Kidney capillary endothelial cell (primary cell): ENCODE measurements at regions not wholly inside any gene's neighbourhood (a gene's known extent, or its start where the extent isn't known, plus 50 kb on each side); places are given as distances from the start of the nearest gene placed in this dataset.
"Not testable (repeated sequence)": the region's sequence is repeated elsewhere in the genome, so short reads cannot be mapped to it uniquely, and the experiment has no call there.

Experiments used
- DNase-seq: peaks from one replicate; pipeline ENCODE4 v3.0.0-alpha.2; 2018; ENCODE audit warnings: low spot score

DNA sequence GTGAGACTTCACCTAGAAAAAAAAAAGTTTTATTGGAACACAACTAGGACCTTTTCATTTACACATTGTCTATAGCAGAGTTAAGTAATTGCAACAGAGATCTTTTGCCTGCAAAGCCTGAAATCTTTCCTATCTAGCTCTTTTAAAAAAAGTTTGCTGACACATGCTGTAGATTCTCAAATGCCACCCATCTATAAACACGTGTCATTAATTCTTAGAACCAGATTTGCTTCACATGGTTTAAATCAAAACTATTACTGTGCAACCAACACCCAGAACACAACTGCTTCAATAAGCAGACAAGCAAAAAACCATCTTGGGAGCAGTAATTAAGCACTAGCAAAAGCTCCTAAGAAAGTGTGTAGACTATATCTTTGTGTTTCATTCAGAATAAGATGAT lies 55.0 kb downstream of the OXSM start:
- DNase-seq, result no peak

GRCh38 chr3:25846282-25846681 lies 56.4 kb downstream of the OXSM start:
- DNase-seq, result no peak

DNA sequence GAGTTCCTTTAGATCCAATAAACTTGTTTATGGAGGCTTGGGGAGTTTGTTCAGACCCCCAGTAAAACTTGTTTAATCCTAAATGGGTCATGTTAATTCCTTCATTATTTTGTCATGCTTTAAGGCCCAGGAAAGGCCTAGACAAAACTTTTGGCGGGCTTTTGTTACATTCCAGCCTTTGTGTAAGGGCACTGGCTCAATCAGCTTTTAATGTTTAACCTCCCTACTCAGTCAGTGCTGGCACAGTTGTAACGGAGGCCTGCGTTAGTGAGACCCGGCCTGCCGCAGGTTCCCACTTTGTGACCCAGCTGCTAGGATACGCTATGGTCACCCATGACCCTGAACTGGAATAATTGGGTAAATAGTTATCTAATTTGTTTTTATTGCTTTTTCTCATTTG lies 59.2 kb downstream of the OXSM start:
- no peak for DNase-seq

- no peak for DNase-seq
Measured at GRCh38 chr3:25849641-25850385, 59.9 kb downstream of the OXSM start.

GRCh38 chr3:25851693-25852259 lies 61.9 kb downstream of the OXSM start:
- not testable (repeated sequence) for DNase-seq

GRCh38 chr3:25854214-25854613 lies 64.3 kb downstream of the OXSM start:
- DNase-seq, result no peak

- no peak for DNase-seq
Measured at GRCh38 chr3:25854635-25855034, 64.7 kb downstream of the OXSM start.

GRCh38 chr3:25855266-25855784 lies 65.4 kb downstream of the OXSM start:
- no peak for DNase-seq

GRCh38 chr3:25856902-25857518 lies 67.1 kb downstream of the OXSM start:
- peak; percentile 45 for DNase-seq

- no peak for DNase-seq
Measured at GRCh38 chr3:25861566-25861965, 71.7 kb downstream of the OXSM start.

DNA sequence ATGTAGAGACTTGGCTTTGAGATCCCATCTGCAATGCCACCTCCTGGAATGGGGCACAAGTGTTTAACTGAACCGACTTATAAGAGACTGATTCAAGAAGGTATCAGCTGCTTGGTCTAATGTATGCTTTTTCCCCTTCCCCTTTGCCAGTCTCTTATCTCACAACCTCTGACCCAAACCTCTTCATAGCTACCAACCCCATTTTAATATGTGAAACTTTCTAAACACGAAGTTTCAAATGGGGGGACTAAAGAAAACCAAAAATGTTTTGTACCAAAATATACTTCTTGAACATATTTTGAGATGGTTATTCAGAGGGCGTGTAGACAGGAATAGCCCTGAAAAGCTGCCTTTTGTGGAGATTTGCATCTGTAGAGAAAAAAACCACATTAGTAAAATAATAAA lies 73.1 kb downstream of the OXSM start:
- DNase-seq, result no peak

- no peak for DNase-seq
Measured at GRCh38 chr3:25863416-25863959, 73.6 kb downstream of the OXSM start.

- DNase-seq, result peak; percentile 5
Measured at GRCh38 chr3:25870452-25870851, 80.6 kb downstream of the OXSM start.

- DNase-seq, result no peak
Measured at GRCh38 chr3:25872200-25872877, 82.4 kb downstream of the OXSM start.

DNA sequence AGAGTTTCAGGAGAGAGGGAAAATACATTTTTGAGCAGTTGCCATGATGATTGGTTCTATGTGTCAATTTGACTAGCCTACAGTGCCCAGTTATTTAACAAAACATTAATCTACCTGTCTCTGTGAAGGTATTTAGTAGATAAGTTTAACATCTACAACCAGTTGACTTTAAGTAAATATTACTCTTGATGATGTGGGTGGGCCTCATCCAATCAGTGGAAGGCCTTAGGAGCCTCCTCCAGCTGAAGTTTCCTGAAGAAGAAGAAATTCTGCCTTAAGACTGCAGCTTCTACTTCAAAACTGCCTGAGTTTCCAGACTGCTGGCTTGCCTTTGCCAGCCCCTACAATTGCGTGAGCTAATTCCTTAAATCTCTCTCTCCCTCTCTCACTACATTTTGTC lies 93.6 kb downstream of the OXSM start:
- no peak for DNase-seq

DNA sequence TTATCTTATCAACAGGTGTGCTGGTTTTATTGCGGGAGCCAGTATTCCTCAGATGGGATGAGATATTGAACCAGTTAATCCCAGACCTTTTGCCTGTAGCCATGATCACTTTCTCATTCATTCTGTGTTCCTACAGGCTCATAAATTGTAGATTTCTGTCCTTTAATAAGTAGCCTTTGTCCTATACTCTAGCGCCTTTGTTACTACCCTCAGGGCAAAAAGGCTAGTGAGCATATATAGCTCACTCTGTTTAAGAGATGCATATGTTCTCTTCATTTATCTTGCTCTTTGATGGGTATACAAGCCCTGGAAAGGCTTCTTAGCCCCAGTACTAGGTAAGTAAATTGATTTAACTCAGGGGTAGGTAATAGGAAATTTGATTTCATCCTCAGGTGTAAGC lies 95.1 kb downstream of the OXSM start:
- no peak for DNase-seq

DNA sequence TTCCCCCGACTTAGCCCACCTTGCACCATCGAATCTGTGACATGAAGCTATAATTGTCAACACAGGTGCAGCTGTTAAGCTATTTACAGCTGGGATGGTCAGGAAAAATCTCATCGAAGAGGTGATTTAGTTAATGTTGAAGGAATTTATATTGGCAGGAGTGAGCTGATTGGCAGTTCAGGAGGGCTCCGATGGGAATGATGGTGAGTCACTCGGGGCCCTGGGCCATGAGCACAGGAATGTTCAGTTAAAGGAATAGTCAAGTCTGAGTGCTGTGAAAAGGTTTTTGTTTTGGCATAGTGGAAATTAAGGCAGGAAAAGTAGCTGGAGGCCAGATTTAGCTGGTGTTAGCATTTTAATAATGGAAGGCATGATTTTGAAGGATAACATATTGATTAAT lies 95.7 kb downstream of the OXSM start:
- DNase-seq, result no peak

DNA sequence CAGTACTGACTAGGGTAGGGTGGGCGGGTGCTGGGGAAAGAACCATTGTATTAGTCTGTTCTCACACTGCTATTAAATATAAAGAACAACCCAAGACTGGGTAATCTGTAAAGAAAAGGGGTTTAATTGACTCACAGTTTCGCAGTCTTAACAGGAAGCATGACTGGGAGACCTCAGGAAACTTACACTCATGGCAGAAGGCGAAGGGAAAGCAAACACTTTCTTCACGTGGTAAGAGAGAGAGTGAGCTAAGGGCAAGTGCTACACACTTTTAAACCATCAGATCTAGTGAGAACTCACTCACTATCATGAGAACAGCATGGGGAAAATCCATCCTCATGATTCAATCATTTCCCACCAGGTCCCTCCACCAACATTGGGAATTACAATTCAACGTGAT lies 98.0 kb downstream of the OXSM start:
- DNase-seq, result no peak

DNA sequence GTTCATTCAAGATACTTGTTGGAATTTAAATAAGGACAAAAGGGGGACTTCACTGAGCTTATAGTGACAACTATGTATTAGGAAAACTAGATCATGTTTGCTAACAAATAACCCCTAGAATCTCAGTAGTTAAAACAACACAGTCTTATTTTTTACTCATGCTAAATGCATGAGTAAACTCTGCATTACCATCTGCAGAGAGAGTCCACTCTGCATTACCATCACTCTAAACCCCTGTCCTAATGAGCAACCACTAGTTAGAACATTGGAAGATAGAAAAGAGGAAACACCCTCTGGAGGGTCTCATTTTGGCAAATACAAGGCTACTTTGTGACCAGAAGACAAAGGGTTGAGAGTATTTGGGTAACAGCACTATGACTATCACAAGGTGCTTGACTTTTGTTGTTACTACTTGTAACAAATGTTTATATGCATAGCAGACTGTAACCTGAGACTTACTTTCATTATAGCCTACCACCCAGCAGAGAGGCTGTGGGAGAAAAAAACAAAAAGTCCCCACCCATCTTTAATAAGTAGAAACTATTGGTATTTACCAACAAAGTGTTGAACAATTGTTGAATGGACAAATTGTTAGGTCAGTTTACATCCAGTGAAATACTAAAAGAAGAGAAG lies 99.1 kb downstream of the OXSM start:
- DNase-seq, result no peak

DNA sequence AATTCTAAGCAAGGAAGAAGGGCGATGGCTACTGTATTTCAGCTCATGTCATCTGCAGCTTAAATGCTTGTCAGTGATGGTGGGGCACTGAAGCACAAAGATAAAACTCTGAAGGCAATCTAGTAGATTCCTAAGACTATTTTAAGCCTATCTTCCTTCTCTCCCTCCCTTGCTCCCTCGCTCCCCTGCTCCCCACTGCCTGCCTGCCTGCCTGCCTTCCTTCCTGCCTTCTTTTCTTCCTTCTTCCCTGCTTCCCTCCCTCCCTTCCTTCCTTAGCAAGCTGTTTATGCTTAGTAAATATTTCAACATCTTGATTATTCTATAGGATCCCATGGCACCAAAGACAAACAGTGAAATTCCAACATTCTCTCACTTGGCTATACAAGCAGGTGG lies 99.6 kb downstream of the OXSM start:
- no peak for DNase-seq

DNA sequence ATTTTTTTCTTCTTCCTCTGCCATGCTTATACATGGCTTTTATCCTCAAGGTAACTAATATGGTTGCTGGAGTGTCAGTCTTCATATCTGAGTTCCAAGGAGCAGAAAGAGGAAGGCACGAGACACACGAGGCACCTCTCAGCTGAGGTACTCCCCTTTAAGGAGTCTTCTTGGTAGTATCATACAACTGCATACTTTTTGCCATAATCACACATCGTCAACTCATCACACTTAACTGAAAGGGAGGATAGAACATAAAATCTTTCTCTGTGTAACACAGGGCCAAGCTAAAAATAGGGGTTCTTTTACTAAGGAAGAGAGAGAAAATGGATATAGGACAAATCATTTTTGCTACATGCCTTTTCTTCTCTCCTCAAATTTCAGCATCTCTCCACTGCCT lies 104.2 kb downstream of the OXSM start:
- DNase-seq, result no peak

GRCh38 chr3:25895031-25895430 lies 105.1 kb downstream of the OXSM start:
- no peak for DNase-seq
